PFSK-1 (cell line): ENCODE measurements at regions not wholly inside any gene's neighbourhood (a gene's known extent, or its start where the extent isn't known, plus 50 kb on each side); places are given as distances from the start of the nearest gene placed in this dataset.

Experiments used
- FOXP2 ChIP-seq: optimal IDR thresholded peaks from 2 replicates; pipeline ENCODE3; 2011; ENCODE audit warnings: borderline replicate concordance, control low read depth, inconsistent platforms; ENCODE audit not compliant: insufficient read depth; ENCODE audit errors: extremely low read length, extremely low read depth
- POLR2AphosphoS5 ChIP-seq: IDR thresholded peaks from 2 replicates; pipeline ENCODE4 v1.6.1; 2012; ENCODE audit warnings: low read depth, mild to moderate bottlenecking, control low read depth, low read length, moderate library complexity
- SIN3A ChIP-seq: IDR thresholded peaks from 2 replicates; pipeline ENCODE4 v1.6.1; 2012; ENCODE audit warnings: mild to moderate bottlenecking, low read length, moderate library complexity, borderline replicate concordance; ENCODE audit not compliant: insufficient read depth
- TAF1 ChIP-seq: IDR thresholded peaks from 2 replicates; pipeline ENCODE4 v1.6.1; 2012; ENCODE audit warnings: low read length, control low read depth, borderline replicate concordance; ENCODE audit not compliant: insufficient read depth
- TF ChIP-seq, protein P1 (sequence below), 2 experiments: IDR thresholded peaks; 2 replicates each; pipeline versions ENCODE4 v1.6.1 to v1.8.0; 2011 to 2012; ENCODE audit warnings: low read depth in 2 of 2, low read length in 2 of 2, control low read depth in 1 of 2, inconsistent platforms in 1 of 2, mild to moderate bottlenecking in 1 of 2, moderate library complexity in 1 of 2; ENCODE audit not compliant: insufficient read depth in 1 of 2

GRCh38 chr1:238409191-238409850 is 518.6 kb upstream of the ZP4 start:
- TF ChIP-seq FOXP2, result no peak
- TF ChIP-seq, protein P1, sequence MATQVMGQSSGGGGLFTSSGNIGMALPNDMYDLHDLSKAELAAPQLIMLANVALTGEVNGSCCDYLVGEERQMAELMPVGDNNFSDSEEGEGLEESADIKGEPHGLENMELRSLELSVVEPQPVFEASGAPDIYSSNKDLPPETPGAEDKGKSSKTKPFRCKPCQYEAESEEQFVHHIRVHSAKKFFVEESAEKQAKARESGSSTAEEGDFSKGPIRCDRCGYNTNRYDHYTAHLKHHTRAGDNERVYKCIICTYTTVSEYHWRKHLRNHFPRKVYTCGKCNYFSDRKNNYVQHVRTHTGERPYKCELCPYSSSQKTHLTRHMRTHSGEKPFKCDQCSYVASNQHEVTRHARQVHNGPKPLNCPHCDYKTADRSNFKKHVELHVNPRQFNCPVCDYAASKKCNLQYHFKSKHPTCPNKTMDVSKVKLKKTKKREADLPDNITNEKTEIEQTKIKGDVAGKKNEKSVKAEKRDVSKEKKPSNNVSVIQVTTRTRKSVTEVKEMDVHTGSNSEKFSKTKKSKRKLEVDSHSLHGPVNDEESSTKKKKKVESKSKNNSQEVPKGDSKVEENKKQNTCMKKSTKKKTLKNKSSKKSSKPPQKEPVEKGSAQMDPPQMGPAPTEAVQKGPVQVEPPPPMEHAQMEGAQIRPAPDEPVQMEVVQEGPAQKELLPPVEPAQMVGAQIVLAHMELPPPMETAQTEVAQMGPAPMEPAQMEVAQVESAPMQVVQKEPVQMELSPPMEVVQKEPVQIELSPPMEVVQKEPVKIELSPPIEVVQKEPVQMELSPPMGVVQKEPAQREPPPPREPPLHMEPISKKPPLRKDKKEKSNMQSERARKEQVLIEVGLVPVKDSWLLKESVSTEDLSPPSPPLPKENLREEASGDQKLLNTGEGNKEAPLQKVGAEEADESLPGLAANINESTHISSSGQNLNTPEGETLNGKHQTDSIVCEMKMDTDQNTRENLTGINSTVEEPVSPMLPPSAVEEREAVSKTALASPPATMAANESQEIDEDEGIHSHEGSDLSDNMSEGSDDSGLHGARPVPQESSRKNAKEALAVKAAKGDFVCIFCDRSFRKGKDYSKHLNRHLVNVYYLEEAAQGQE (IDR thresholded peaks at IDR 0.05; ENCODE audit: insufficient read depth in 1 of 2, low read depth in 2 of 2, low read length in 2 of 2), result no peak; a peak in 1 of 4 replicates
- no peak for TF ChIP-seq POLR2AphosphoS5
- TF ChIP-seq SIN3A, result no peak; the same call in 1 of the 2 replicates

DNA sequence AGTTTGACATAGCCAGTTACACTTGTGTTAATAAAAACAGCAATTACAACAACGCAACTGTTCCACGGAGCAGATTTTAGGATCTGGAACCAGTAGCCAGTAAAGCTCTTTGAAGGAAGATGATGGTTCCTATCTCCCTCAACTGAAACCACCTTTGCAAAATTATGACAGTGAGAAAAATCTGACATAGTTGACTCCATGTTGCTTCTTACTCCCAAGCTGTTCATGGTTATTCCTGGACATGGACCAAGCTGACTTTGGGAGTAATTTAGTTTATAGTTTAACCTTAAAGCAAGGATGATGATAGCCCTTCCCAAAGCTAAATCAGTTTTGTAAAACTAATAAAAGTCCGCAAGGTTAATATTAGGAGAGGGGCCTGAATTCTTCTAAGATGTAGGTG is 518.0 kb upstream of the ZP4 start:
- TF ChIP-seq SIN3A, result no peak

- TF ChIP-seq SIN3A (no peak), POLR2AphosphoS5 (no peak), FOXP2 (no peak), TAF1 (no peak)
- TF ChIP-seq, protein P1 (IDR thresholded peaks at IDR 0.05; ENCODE audit: insufficient read depth in 1 of 2, low read depth in 2 of 2, low read length in 2 of 2), result no peak
Observed at GRCh38 chr1:238406098-238406860, 515.6 kb upstream of the ZP4 start.

- TF ChIP-seq TAF1 (no peak), POLR2AphosphoS5 (no peak), SIN3A (no peak), FOXP2 (no peak)
- TF ChIP-seq, protein P1 (IDR thresholded peaks at IDR 0.05; ENCODE audit: insufficient read depth in 1 of 2, low read depth in 2 of 2, low read length in 2 of 2), result no peak
Observed at GRCh38 chr1:238404921-238405320, 514.2 kb upstream of the ZP4 start.

- no peak for TF ChIP-seq TAF1
- TF ChIP-seq POLR2AphosphoS5, result no peak
- no peak for TF ChIP-seq SIN3A
- TF ChIP-seq FOXP2, result no peak
- TF ChIP-seq, protein P1 (IDR thresholded peaks at IDR 0.05; ENCODE audit: insufficient read depth in 1 of 2, low read depth in 2 of 2, low read length in 2 of 2), result no peak
Observed at GRCh38 chr1:238404481-238404880, 513.8 kb upstream of the ZP4 start.
